Erythroblast (primary cell): ENCODE measurements at regions not wholly inside any gene's neighbourhood (a gene's known extent, or its start where the extent isn't known, plus 50 kb on each side); places are given as distances from the start of the nearest gene placed in this dataset.
"Not testable (repeated sequence)": the region's sequence is repeated elsewhere in the genome, so short reads cannot be mapped to it uniquely, and the experiment has no call there.

ENCODE experiments used
- DNase-seq, 2 experiments: peaks; one replicate each; lab custom pipeline; 2025; lab: John Stamatoyannopoulos, UW
- GATA1 ChIP-seq: IDR thresholded peaks from 2 replicates; pipeline ENCODE4 v1.6.1; 2011; ENCODE audit warnings: low read depth, mild to moderate bottlenecking, control low read depth, low read length, moderate library complexity
- POLR2A ChIP-seq: IDR thresholded peaks from 2 replicates; pipeline ENCODE4 v1.6.1; 2011; ENCODE audit warnings: mild to moderate bottlenecking, low read length

DNA sequence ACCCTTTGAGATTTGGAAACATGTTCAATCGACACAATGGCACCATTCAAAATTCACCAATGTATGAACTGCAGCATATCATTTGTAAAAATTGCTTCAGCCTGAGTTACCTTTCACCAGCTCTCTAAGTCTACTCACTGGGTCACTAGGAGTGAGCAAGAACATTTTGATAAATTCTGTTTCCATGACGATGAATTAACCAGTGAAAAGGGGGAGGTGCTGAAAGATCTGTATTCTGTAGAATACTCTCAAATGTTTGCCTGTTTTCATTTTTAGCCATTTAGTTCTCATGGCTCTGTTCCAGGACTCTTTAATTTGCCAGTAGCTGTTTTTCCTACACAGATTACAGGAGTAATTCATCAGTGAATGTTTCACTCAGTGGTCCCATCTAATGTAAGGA lies 883.4 kb downstream of the DIAPH3 start:
- no peak for DNase-seq
- no peak for TF ChIP-seq POLR2A
- TF ChIP-seq GATA1 = no peak

GRCh38 chr13:59281453-59281852 lies 882.3 kb downstream of the DIAPH3 start:
- no peak for TF ChIP-seq POLR2A
- TF ChIP-seq GATA1 = no peak

DNA sequence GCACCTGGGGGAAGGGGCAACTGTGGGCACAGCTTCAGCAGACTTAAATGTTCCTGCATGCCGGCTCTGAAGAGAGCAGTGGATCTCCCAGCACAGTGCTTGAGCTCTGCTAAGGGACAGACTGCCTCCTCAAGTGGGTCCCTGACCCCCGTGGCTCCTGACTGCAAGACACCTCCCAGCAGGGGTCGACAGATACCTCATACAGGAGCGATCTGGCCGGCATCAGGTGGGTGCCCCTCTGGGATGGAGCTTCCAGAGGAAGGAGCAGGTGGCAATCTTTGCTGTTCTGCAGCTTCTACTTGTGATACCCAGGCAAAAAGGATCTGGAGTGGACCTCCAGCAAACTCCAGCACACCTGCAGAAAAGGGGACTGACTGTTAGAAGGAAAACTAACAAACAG lies 871.5 kb downstream of the DIAPH3 start:
- DNase-seq = not testable (repeated sequence)

More at GRCh38 chr13:59281453-59281852, 882.3 kb downstream of the DIAPH3 start:
- DNase-seq = no peak

- no peak for DNase-seq
- no peak for TF ChIP-seq GATA1
- no peak for TF ChIP-seq POLR2A
Measured at GRCh38 chr13:59299584-59299983, 864.1 kb downstream of the DIAPH3 start.

DNA sequence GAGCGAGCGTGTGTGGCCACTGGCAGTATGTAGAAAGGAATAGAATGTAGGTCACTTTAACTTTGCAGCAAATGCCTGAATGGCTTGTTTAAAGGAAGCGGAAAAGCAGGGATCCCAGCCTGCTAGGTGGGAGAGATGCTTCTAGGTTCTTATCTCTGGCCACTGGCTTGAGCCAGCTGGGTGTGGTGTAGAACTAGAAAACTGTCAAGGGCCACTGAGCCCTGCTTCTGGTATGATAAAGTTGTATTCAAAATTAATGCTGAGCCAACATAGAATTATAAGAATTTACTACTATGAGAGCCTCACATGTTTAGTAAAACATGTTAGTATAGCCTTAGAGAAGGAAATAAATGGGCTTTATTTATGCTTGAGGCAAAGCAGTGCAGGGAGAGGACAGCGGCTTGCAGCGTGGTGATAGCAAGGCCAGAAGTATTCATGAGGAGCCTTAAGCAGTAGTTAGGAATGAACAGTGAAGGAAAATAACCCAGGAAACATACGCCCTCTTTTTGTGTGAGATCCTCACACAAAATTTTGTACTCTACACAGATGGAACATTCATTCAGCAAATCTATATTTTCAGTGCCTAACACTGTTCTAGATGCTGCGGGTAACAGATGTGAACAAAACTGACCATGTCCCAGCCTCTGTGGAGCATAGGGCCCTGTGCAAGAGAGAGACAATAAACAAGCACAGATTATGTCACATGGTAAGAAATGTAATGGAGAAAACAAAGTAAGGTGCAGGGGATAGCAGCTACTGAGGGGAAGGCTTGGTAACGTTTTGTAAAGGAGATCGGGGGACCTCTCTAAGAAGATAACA lies 863.2 kb downstream of the DIAPH3 start:
- peak; percentile 61 to 82 for DNase-seq
- no peak for TF ChIP-seq POLR2A
- TF ChIP-seq GATA1 = no peak

GRCh38 chr13:59301174-59301567 lies 862.6 kb downstream of the DIAPH3 start:
- TF ChIP-seq GATA1 (no peak), POLR2A (no peak)
- DNase-seq = no peak

DNA sequence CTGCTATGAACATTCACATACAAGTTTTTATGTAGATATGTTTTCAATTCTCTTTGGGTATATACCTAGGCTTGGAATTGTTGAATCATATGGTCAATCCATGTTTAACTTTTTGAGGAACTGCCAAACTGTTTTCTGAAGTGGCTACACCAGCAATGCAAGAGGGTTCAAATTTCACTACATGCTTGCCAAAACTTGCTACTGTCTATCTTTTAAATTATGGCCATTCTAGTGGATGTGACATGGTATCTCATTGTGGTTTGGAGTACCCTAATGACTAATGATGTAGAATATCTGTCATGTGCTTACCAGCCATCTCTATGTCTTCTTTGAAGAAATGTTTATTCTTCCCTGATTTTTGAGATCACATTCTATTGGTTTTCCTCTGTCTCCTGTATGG lies 860.3 kb downstream of the DIAPH3 start:
- no peak for DNase-seq
- no peak for TF ChIP-seq GATA1
- no peak for TF ChIP-seq POLR2A

GRCh38 chr13:59304596-59304995 lies 859.1 kb downstream of the DIAPH3 start:
- DNase-seq = no peak
- TF ChIP-seq GATA1 (no peak), POLR2A (no peak)

GRCh38 chr13:59305896-59306295 lies 857.8 kb downstream of the DIAPH3 start:
- TF ChIP-seq GATA1 (no peak), POLR2A (no peak)
- no peak for DNase-seq

- no peak for TF ChIP-seq GATA1
- DNase-seq = no peak
Measured at GRCh38 chr13:59312776-59313175, 851.0 kb downstream of the DIAPH3 start.

- peak; percentile 58 to 73 for DNase-seq
- TF ChIP-seq POLR2A = no peak
Measured at GRCh38 chr13:59318320-59318930, 845.3 kb downstream of the DIAPH3 start.

GRCh38 chr13:59319276-59319675 lies 844.5 kb downstream of the DIAPH3 start:
- no peak for DNase-seq
- TF ChIP-seq GATA1 (no peak), POLR2A (no peak)

GRCh38 chr13:59320021-59320420 lies 843.7 kb downstream of the DIAPH3 start:
- no peak for DNase-seq
- TF ChIP-seq GATA1 = no peak
- TF ChIP-seq POLR2A = no peak

GRCh38 chr13:59324401-59324800 lies 839.3 kb downstream of the DIAPH3 start:
- DNase-seq = not testable (repeated sequence)

GRCh38 chr13:59326717-59327116 lies 837.0 kb downstream of the DIAPH3 start:
- no peak for DNase-seq
- TF ChIP-seq GATA1 = no peak
- TF ChIP-seq POLR2A = no peak
